HepG2 (cell line): ENCODE measurements at regions not wholly inside any gene's neighbourhood (a gene's known extent, or its start where the extent isn't known, plus 50 kb on each side); places are given as distances from the start of the nearest gene placed in this dataset.

Experiments
- ATAC-seq: fragments of 200-7000 bp; cut with Tn5 transposase; 3 replicates; pipeline ENCODE4 v1.9.1; 2020; ENCODE audit warnings: mild to moderate bottlenecking, moderate library complexity
- BruUV-seq: library from RNA; stranded (reverse); fragments of 400-500 nt; replicated peaks from 2 replicates; lab custom pipeline; 2021; lab: Mats Ljungman, UMichigan
- CTCF ChIA-PET: fragments of 300-600 bp; formaldehyde crosslinking; extraction: SDS; loops from one replicate; lab custom pipeline; 2021; ENCODE audit warnings: low total read pairs, inconsistent platforms, low intra/inter-chr PET ratio; lab: Yijun Ruan, JAX
- POLR2A ChIA-PET: fragments of 350-600 bp; sonication (Branson Sonifier 250); formaldehyde crosslinking; loops from one replicate; lab custom pipeline; 2020; ENCODE audit warnings: antibody characterized with exemption, inconsistent platforms; lab: Yijun Ruan, JAX
- DNase-seq: peaks from one replicate; pipeline ENCODE4 v3.0.0-alpha.2; 2015; ENCODE audit warnings: low spot score
- FAIRE-seq: peaks from 3 replicates; lab custom pipeline; 2011; peaks lifted over from hg19 to GRCh38; lab: Jason Lieb, UNC
- H2AFZ ChIP-seq: one replicate; pipeline ENCODE4 v1.6.1; 2011; ENCODE audit warnings: low read length, inconsistent platforms
- H3K27ac ChIP-seq: fragments of 300-600 bp; 3 replicates; pipeline ENCODE4 v1.8.0; 2011; ENCODE audit warnings: mixed run types, mild to moderate bottlenecking, mixed read lengths, low read length, inconsistent platforms; ENCODE audit not compliant: insufficient read depth; ENCODE audit errors: extremely low read length
- H3K27me3 ChIP-seq, 2 experiments: fragments of 200-600 bp in 1 of 2; 2 replicates in 1 of 2; 3 replicates in 1 of 2; pipeline versions ENCODE4 v1.6.0 to v1.8.0; 2011; ENCODE audit warnings: low read length in 2 of 2, mild to moderate bottlenecking in 2 of 2, moderate library complexity in 2 of 2, inconsistent platforms in 1 of 2; ENCODE audit not compliant: insufficient read depth in 2 of 2, control insufficient read depth in 1 of 2
- H3K36me3 ChIP-seq, 2 experiments: fragments of 200-600 bp in 1 of 2; replicated peaks in 1 of 2; 2 replicates in 1 of 2; 3 replicates in 1 of 2; pipeline versions ENCODE4 v1.5.1 to v1.8.0; 2011; ENCODE audit warnings: low read length in 2 of 2, inconsistent platforms in 1 of 2; ENCODE audit not compliant: insufficient read depth in 2 of 2, control insufficient read depth in 1 of 2
- H3K4me1 ChIP-seq: 2 replicates; pipeline ENCODE4 v1.5.1; 2012; ENCODE audit warnings: low read length, inconsistent platforms; ENCODE audit not compliant: insufficient read depth
- H3K4me2 ChIP-seq: 2 replicates; pipeline ENCODE4 v1.6.0; 2011; ENCODE audit warnings: low read depth, low read length, inconsistent platforms
- H3K4me3 ChIP-seq, 3 experiments: fragments of 200-600 bp in 1 of 3; sonication (generic), shearing (Covaris generic) in 1 of 3; replicated peaks in 1 of 3; 2 replicates each; pipeline ENCODE4 v1.5.1; 2011 to 2016; ENCODE audit warnings: low read length in 3 of 3, inconsistent platforms in 2 of 3, low read depth in 2 of 3, mild to moderate bottlenecking in 2 of 3, control low read depth in 1 of 3, mixed read lengths in 1 of 3; ENCODE audit not compliant: insufficient read depth in 1 of 3
- H3K79me2 ChIP-seq: one replicate; pipeline ENCODE4 v1.6.1; 2011; ENCODE audit warnings: low read length, inconsistent platforms; ENCODE audit not compliant: insufficient read depth
- H3K9ac ChIP-seq: 2 replicates; pipeline ENCODE4 v1.6.0; 2011; ENCODE audit warnings: mild to moderate bottlenecking, low read depth, low read length, inconsistent platforms; ENCODE audit not compliant: insufficient read depth
- H3K9me3 ChIP-seq: 2 replicates; pipeline ENCODE4 v1.5.1; 2012; ENCODE audit warnings: mild to moderate bottlenecking, low read length
- H4K20me1 ChIP-seq: 2 replicates; pipeline ENCODE4 v1.6.0; 2011; ENCODE audit warnings: inconsistent platforms, mild to moderate bottlenecking, low read length, moderate library complexity; ENCODE audit not compliant: insufficient read depth
- SIX1 ChIP-seq: sonication (generic); formaldehyde crosslinking; IDR thresholded peaks from 2 replicates; pipeline ENCODE4 v1.4.0; 2020; ENCODE audit warnings: missing genetic modification reagents, borderline replicate concordance
- WGBS: methylation state at CpG from one replicate; pipeline ENCODE4 v1.1.6; 2017; ENCODE audit warnings: low lambda C conversion rate; 5-methylcytosine and 5-hydroxymethylcytosine counted together
- in situ Hi-C: cut with HindIII; loops from 2 replicates; pipeline ENCODE4 v1.10.0; 2017; ENCODE audit warnings: low pct_unique_long_range_greater_than_20kb; ENCODE audit not compliant: extremely low pct_ligation_motif_present
- intact Hi-C: fragments of 100-400 bp; cut with micrococcal nuclease; formaldehyde crosslinking; loops from one replicate; pipeline ENCODE4 v1.10.0; 2022; ENCODE audit not compliant: unreplicated experiment
- TF ChIP-seq, protein P1 (sequence below): IDR thresholded peaks from 2 replicates; pipeline ENCODE4 v1.6.1; 2016; ENCODE audit warnings: low read depth, missing genetic modification reagents, missing compliant biosample characterization
- TF ChIP-seq, protein P2 (sequence below), 2 experiments: fragments of 450-650 bp in 1 of 2; sonication (generic) in 1 of 2; formaldehyde crosslinking; IDR thresholded peaks; 2 replicates each; pipeline versions ENCODE4 v1.5.0 to v1.8.0; 2020 to 2022; ENCODE audit warnings: mild to moderate bottlenecking in 1 of 2, missing genetic modification reagents in 1 of 2

DNA sequence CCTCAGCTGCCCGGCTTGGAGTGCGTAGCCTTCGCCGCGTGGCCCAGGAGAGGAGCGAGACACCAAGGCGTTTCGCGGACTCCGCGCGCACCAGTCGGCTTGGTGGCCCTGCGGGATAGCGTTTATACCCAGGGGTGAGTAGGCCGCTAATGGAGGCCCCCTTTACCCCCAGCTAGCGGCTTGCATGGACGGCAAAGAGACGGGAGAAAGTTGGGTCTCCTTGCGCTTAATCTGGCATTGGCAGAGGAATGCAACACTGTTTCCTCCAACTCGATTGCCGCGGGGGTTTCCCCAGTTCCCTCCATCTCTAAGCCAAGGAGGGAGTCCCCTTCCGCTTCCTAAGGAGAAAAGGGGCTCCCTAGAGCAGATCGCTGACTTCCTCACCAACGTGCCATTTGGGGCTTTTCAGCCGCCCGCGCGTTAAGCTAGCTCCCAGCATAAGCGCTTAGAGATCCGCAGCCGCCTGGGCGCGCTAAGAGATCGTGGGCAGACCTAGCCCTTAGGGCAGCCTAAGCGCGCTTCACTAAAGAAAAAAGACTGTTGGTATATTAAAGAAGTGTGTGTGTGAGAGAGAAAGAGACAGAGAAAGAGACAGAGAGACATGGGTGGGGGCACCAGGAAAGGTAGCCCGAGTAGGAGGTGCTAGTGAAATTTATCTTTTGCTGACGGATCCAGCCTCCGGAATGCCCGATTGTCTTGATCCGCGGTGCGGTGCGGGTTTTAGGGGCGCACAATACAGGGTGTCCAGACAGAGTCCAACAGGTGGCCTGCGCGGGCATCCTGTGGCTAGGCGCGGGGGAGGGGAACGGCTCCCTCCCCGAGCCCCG is 597.9 kb upstream of the SGCD start (continued):
- TF ChIP-seq, protein P1, sequence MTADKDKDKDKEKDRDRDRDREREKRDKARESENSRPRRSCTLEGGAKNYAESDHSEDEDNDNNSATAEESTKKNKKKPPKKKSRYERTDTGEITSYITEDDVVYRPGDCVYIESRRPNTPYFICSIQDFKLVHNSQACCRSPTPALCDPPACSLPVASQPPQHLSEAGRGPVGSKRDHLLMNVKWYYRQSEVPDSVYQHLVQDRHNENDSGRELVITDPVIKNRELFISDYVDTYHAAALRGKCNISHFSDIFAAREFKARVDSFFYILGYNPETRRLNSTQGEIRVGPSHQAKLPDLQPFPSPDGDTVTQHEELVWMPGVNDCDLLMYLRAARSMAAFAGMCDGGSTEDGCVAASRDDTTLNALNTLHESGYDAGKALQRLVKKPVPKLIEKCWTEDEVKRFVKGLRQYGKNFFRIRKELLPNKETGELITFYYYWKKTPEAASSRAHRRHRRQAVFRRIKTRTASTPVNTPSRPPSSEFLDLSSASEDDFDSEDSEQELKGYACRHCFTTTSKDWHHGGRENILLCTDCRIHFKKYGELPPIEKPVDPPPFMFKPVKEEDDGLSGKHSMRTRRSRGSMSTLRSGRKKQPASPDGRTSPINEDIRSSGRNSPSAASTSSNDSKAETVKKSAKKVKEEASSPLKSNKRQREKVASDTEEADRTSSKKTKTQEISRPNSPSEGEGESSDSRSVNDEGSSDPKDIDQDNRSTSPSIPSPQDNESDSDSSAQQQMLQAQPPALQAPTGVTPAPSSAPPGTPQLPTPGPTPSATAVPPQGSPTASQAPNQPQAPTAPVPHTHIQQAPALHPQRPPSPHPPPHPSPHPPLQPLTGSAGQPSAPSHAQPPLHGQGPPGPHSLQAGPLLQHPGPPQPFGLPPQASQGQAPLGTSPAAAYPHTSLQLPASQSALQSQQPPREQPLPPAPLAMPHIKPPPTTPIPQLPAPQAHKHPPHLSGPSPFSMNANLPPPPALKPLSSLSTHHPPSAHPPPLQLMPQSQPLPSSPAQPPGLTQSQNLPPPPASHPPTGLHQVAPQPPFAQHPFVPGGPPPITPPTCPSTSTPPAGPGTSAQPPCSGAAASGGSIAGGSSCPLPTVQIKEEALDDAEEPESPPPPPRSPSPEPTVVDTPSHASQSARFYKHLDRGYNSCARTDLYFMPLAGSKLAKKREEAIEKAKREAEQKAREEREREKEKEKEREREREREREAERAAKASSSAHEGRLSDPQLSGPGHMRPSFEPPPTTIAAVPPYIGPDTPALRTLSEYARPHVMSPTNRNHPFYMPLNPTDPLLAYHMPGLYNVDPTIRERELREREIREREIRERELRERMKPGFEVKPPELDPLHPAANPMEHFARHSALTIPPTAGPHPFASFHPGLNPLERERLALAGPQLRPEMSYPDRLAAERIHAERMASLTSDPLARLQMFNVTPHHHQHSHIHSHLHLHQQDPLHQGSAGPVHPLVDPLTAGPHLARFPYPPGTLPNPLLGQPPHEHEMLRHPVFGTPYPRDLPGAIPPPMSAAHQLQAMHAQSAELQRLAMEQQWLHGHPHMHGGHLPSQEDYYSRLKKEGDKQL, result no peak
- TF ChIP-seq, all 625 proteins: peak for 0

DNA sequence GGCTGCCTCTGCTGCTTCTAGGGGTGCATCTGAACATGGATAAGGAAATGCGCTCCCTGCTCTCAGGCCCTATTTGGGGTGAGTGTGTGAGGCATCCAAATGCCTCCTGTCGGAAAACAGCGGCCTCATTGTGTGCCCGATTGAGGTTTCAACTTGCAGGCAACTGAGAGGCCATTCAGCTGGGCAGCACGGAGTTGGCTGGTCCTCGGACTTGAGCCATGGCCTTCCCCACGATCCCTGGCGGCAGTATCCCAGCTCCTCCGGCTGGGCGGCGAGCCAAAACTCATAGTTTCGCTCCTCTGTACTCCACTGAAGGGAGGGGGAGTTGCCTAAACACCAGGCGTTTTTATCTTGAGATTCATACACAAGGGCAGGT is 597.3 kb upstream of the SGCD start:
- 22% methylated on average over 7 of the region's 13 CpGs for WGBS
- ATAC-seq (no peak), FAIRE-seq (no peak), DNase-seq (no peak)
- Histone ChIP-seq H3K4me1 (no peaks in the 10 kb centered on the region), H2AFZ (no peak overlapping the region), H3K9me3 (no peaks in the 10 kb centered on the region), H3K27me3 (peaks cover 0 to 12% of the 10 kb centered on the region in 2 experiments; a peak in 4 of 5 replicates), H3K4me2 (no peak overlapping the region), H3K79me2 (no peaks in the 10 kb centered on the region), H4K20me1 (no peaks in the 10 kb centered on the region), H3K9ac (no peak overlapping the region), H3K4me3 (no peak overlapping the region), H3K36me3 (no peaks in the 10 kb centered on the region), H3K27ac (no peak overlapping the region)
- intact Hi-C loops, result no loop called here
- CTCF ChIA-PET, result no interaction called here
- TF ChIP-seq SIX1 (CRISPR knock-in tag), result no peak
- TF ChIP-seq, protein P2, sequence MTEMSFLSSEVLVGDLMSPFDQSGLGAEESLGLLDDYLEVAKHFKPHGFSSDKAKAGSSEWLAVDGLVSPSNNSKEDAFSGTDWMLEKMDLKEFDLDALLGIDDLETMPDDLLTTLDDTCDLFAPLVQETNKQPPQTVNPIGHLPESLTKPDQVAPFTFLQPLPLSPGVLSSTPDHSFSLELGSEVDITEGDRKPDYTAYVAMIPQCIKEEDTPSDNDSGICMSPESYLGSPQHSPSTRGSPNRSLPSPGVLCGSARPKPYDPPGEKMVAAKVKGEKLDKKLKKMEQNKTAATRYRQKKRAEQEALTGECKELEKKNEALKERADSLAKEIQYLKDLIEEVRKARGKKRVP (CRISPR knock-in tag; IDR thresholded peaks at IDR 0.05), result no peak
- POLR2A ChIA-PET, result no interaction called here
- in situ Hi-C loops, result no loop called here
- no TSS peak for BruUV-seq
